Tibial artery (tissue), 4 donors: ENCODE measurements at regions not wholly inside any gene's neighbourhood (a gene's known extent, or its start where the extent isn't known, plus 50 kb on each side); places are given as distances from the start of the nearest gene placed in this dataset.

ENCODE experiments used
- DNase-seq, 2 donors: peaks; one replicate each; pipeline ENCODE4 v3.0.0-alpha.2; 2019
- H3K27ac ChIP-seq, 2 donors: fragments of 200-600 bp; sonication (generic) in 1 of 2; 1 replicate in 1 of 2; 2 replicates in 1 of 2; pipeline ENCODE4 v1.5.1; 2018 to 2019; ENCODE audit warnings: mild to moderate bottlenecking in 1 of 2
- H3K27me3 ChIP-seq, 2 donors: fragments of 200-600 bp; sonication (generic) in 1 of 2; one replicate each; pipeline versions ENCODE4 v1.5.1 to v1.6.0; 2016 to 2019
- H3K36me3 ChIP-seq, 3 donors: fragments of 200-600 bp; sonication (generic) in 2 of 3; one replicate each; pipeline ENCODE4 v1.5.1; 2016 to 2019; ENCODE audit warnings: mild to moderate bottlenecking in 2 of 3
- H3K4me1 ChIP-seq, 4 donors: fragments of 200-600 bp; sonication (generic) in 2 of 4; 1 replicate in 3 of 4; 2 replicates in 1 of 4; pipeline ENCODE4 v1.5.1; 2016 to 2019
- H3K4me3 ChIP-seq, 2 donors: fragments of 200-600 bp; sonication (generic) in 1 of 2; 1 replicate in 1 of 2; 2 replicates in 1 of 2; pipeline ENCODE4 v1.5.1; 2018 to 2019; ENCODE audit warnings: mild to moderate bottlenecking in 2 of 2
- H3K9me3 ChIP-seq, 3 donors: fragments of 200-600 bp; sonication (generic) in 1 of 3; one replicate each; pipeline ENCODE4 v1.5.1; 2016 to 2019
- CTCF ChIP-seq, 2 experiments: fragments of 200-600 bp in 1 of 2; fragments of 450-650 bp in 1 of 2; IDR thresholded peaks; one replicate each; pipeline ENCODE4 v1.5.1; 2017 to 2019; ENCODE audit warnings: antibody characterized with exemption in 2 of 2, mild to moderate bottlenecking in 1 of 2, moderate library complexity in 1 of 2
- intact Hi-C: fragments of 100-400 bp; cut with DNase I; formaldehyde crosslinking; loops from one replicate; pipeline ENCODE4 v1.15.0; 2023; ENCODE audit warnings: low total_unique reads

- no peaks in the 10 kb centered on the region for H3K4me1 ChIP-seq
- no peak overlapping the region for H3K27ac ChIP-seq
- H3K4me3 ChIP-seq: no peak overlapping the region
- no peaks in the 10 kb centered on the region for H3K27me3 ChIP-seq
- TF ChIP-seq CTCF (IDR thresholded peaks at IDR 0.05): no peak
- H3K36me3 ChIP-seq: no peaks in the 10 kb centered on the region
- H3K9me3 ChIP-seq: peaks cover 0 to 8% (median 5%) of the 10 kb centered on the region in 3 donors
- intact Hi-C loops: no loop called here
- DNase-seq: no peak
These were observed 328.8 kb upstream of the NRG3 start for GRCh38 chr10:81546243-81546642.

- no peak for DNase-seq
- no peak for TF ChIP-seq CTCF (IDR thresholded peaks at IDR 0.05)
- H3K4me3 ChIP-seq: no peak overlapping the region
- H3K27ac ChIP-seq: no peak overlapping the region
- H3K27me3 ChIP-seq: no peaks in the 10 kb centered on the region
- peaks cover 0 to 8% (median 5%) of the 10 kb centered on the region in 3 donors for H3K9me3 ChIP-seq
- H3K36me3 ChIP-seq: no peaks in the 10 kb centered on the region
- H3K4me1 ChIP-seq: no peaks in the 10 kb centered on the region
- intact Hi-C loops: no loop called here
These were observed 326.8 kb upstream of the NRG3 start for GRCh38 chr10:81548160-81548559.

GRCh38 chr10:81564143-81564542, 310.9 kb upstream of the NRG3 start:
- no peak for TF ChIP-seq CTCF (IDR thresholded peaks at IDR 0.05)
- intact Hi-C loops: no loop called here
- Histone ChIP-seq H3K27ac (no peak overlapping the region), H3K36me3 (no peaks in the 10 kb centered on the region), H3K27me3 (no peaks in the 10 kb centered on the region), H3K4me3 (no peak overlapping the region), H3K4me1 (no peaks in the 10 kb centered on the region), H3K9me3 (no peaks in the 10 kb centered on the region)
- DNase-seq: no peak

DNA sequence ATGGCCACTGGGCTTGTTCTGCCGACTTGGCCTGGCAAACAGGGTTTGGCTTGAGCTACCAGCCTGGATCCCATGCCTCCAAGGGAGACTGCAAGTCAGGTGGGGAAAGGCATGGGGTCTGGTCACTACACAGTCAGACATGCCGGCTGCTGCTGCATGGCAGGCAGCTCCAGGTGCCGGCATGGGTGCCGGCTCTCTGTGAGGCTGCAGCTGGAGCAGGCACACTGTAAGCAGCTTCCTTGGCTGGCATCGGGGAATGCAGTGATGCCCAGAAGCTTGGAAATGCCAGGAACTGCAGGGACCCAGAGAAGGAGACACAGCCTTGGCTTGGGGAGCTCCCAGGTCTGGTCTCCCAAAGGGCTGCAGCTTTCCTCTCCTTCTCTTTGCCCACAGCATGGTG, 305.5 kb upstream of the NRG3 start:
- DNase-seq: no peak
- intact Hi-C loops: no loop called here
- no peaks in the 10 kb centered on the region for H3K9me3 ChIP-seq

GRCh38 chr10:81570349-81570748, 304.6 kb upstream of the NRG3 start:
- no peak overlapping the region for H3K27ac ChIP-seq
- H3K36me3 ChIP-seq: no peaks in the 10 kb centered on the region

More for the DNA sequence above, 305.5 kb upstream of the NRG3 start:
- Histone ChIP-seq H3K4me3 (no peak overlapping the region), H3K27ac (no peak overlapping the region), H3K4me1 (no peaks in the 10 kb centered on the region), H3K27me3 (no peaks in the 10 kb centered on the region), H3K36me3 (no peaks in the 10 kb centered on the region)
- no peak for TF ChIP-seq CTCF (IDR thresholded peaks at IDR 0.05)

More at GRCh38 chr10:81570349-81570748, 304.6 kb upstream of the NRG3 start:
- Histone ChIP-seq H3K4me1 (no peaks in the 10 kb centered on the region), H3K4me3 (no peak overlapping the region), H3K27me3 (no peaks in the 10 kb centered on the region), H3K9me3 (no peaks in the 10 kb centered on the region)
- DNase-seq: no peak
- TF ChIP-seq CTCF (IDR thresholded peaks at IDR 0.05): no peak
- intact Hi-C loops: no loop called here
